H9 (cell line): ENCODE measurements at regions not wholly inside any gene's neighbourhood (a gene's known extent, or its start where the extent isn't known, plus 50 kb on each side); places are given as distances from the start of the nearest gene placed in this dataset.

Experiments used
- DNase-seq: peaks from one replicate; pipeline ENCODE4 v3.0.0-alpha.2; 2017
- H2AFZ ChIP-seq: one replicate; pipeline ENCODE4 v1.6.1; 2013; ENCODE audit warnings: mild to moderate bottlenecking, low read length, control low read depth, moderate library complexity
- H2AK5ac ChIP-seq: 2 replicates; pipeline ENCODE4 v1.6.1; 2013; ENCODE audit warnings: low read length, control low read depth, mixed read lengths; ENCODE audit not compliant: insufficient read length
- H2BK120ac ChIP-seq: one replicate; pipeline ENCODE4 v1.6.1; 2013; ENCODE audit warnings: low read depth, mild to moderate bottlenecking, low read length, control low read depth, inconsistent platforms; ENCODE audit not compliant: poor library complexity, severe bottlenecking
- H2BK12ac ChIP-seq: 2 replicates; pipeline ENCODE4 v1.6.1; 2013; ENCODE audit warnings: low read length, control low read depth, mixed read lengths, low read depth; ENCODE audit not compliant: insufficient read length
- H2BK15ac ChIP-seq: 2 replicates; pipeline ENCODE4 v1.6.1; 2013; ENCODE audit warnings: low read depth, low read length, control low read depth
- H2BK20ac ChIP-seq: one replicate; pipeline ENCODE4 v1.6.1; 2013; ENCODE audit warnings: low read depth, mild to moderate bottlenecking, low read length, control low read depth, inconsistent platforms; ENCODE audit not compliant: poor library complexity, severe bottlenecking
- H2BK5ac ChIP-seq: 2 replicates; pipeline ENCODE4 v1.6.1; 2013; ENCODE audit warnings: low read length, control low read depth, mixed read lengths; ENCODE audit not compliant: insufficient read length
- H3K14ac ChIP-seq: 2 replicates; pipeline ENCODE4 v1.6.1; 2013; ENCODE audit warnings: low read length, control low read depth; ENCODE audit not compliant: insufficient read depth
- H3K18ac ChIP-seq: 2 replicates; pipeline ENCODE4 v1.6.1; 2013; ENCODE audit warnings: low read depth, mild to moderate bottlenecking, mixed read lengths, low read length, control low read depth; ENCODE audit not compliant: insufficient read length
- H3K23ac ChIP-seq: 2 replicates; pipeline ENCODE4 v1.6.1; 2013; ENCODE audit warnings: low read length, control low read depth, mixed read lengths, low read depth; ENCODE audit not compliant: insufficient read length
- H3K23me2 ChIP-seq: 2 replicates; pipeline ENCODE4 v1.6.1; 2013; ENCODE audit warnings: low read depth, mild to moderate bottlenecking, mixed read lengths, low read length, control low read depth; ENCODE audit not compliant: insufficient read length, poor library complexity, severe bottlenecking
- H3K27ac ChIP-seq: 2 replicates; pipeline ENCODE4 v1.5.1; 2013; ENCODE audit warnings: low read length, control low read depth, mixed read lengths, low read depth; ENCODE audit not compliant: insufficient read length
- H3K27me3 ChIP-seq: 2 replicates; pipeline ENCODE4 v1.6.1; 2013; ENCODE audit warnings: low read length, control low read depth, inconsistent platforms; ENCODE audit not compliant: insufficient read depth
- H3K4ac ChIP-seq: 2 replicates; pipeline ENCODE4 v1.6.1; 2013; ENCODE audit warnings: low read depth, mild to moderate bottlenecking, control low read depth, inconsistent platforms, low read length, moderate library complexity
- H3K4me1 ChIP-seq: 2 replicates; pipeline ENCODE4 v1.6.1; 2013; ENCODE audit warnings: low read length, control low read depth, inconsistent platforms; ENCODE audit not compliant: insufficient read depth
- H3K4me2 ChIP-seq: 2 replicates; pipeline ENCODE4 v1.6.1; 2013; ENCODE audit warnings: low read length, control low read depth, mixed read lengths; ENCODE audit not compliant: insufficient read length, insufficient read depth
- H3K56ac ChIP-seq: 2 replicates; pipeline ENCODE4 v1.6.1; 2013; ENCODE audit warnings: low read depth, mild to moderate bottlenecking, mixed read lengths, low read length, control low read depth; ENCODE audit not compliant: insufficient read length
- H3K79me1 ChIP-seq: 2 replicates; pipeline ENCODE4 v1.6.1; 2013; ENCODE audit warnings: low read depth, mild to moderate bottlenecking, moderate library complexity, low read length, control low read depth, inconsistent platforms; ENCODE audit not compliant: insufficient read depth, poor library complexity, severe bottlenecking
- H3K79me2 ChIP-seq: 2 replicates; pipeline ENCODE4 v1.6.1; 2013; ENCODE audit warnings: low read length, control low read depth, inconsistent platforms; ENCODE audit not compliant: insufficient read depth
- H3K9ac ChIP-seq: 2 replicates; pipeline ENCODE4 v1.6.1; 2013; ENCODE audit warnings: low read length, control low read depth, mixed read lengths; ENCODE audit not compliant: insufficient read length; ENCODE audit errors: extremely low read depth
- H3K9me3 ChIP-seq: one replicate; pipeline ENCODE4 v1.6.1; 2013; ENCODE audit warnings: low read depth, low read length, inconsistent platforms; ENCODE audit not compliant: control insufficient read depth
- H3T11ph ChIP-seq: one replicate; pipeline ENCODE4 v1.6.1; 2013; ENCODE audit warnings: mild to moderate bottlenecking, low read length, control low read depth, inconsistent platforms
- H4K20me1 ChIP-seq: one replicate; pipeline ENCODE4 v1.6.1; 2013; ENCODE audit not compliant: control insufficient read depth, insufficient read length, insufficient read depth
- H4K5ac ChIP-seq: 2 replicates; pipeline ENCODE4 v1.6.1; 2013; ENCODE audit warnings: low read depth, mild to moderate bottlenecking, mixed read lengths, low read length, control low read depth; ENCODE audit not compliant: insufficient read length
- H4K8ac ChIP-seq: replicated peaks from 2 replicates; pipeline ENCODE4 v1.6.1; 2013; ENCODE audit warnings: low read length, control low read depth, mixed read lengths, low read depth; ENCODE audit not compliant: insufficient read length
- H4K91ac ChIP-seq: 2 replicates; pipeline ENCODE4 v1.6.1; 2013; ENCODE audit warnings: low read depth, mild to moderate bottlenecking, moderate library complexity, mixed read lengths, low read length, control low read depth; ENCODE audit not compliant: insufficient read length
- H3K27ac Mint-ChIP-seq, 3 experiments: 2 replicates in 2 of 3; 3 replicates in 1 of 3; pipeline ENCODE4 v1.8.0; 2020 to 2021; ENCODE audit warnings: mixed read lengths in 3 of 3, mild to moderate bottlenecking in 1 of 3, moderate library complexity in 1 of 3
- H3K27me3 Mint-ChIP-seq: 2 replicates; pipeline ENCODE4 v1.8.0; 2021; ENCODE audit warnings: low read depth, mild to moderate bottlenecking, moderate library complexity, mixed read lengths
- H3K36me3 Mint-ChIP-seq, 3 experiments: 2 replicates in 2 of 3; 3 replicates in 1 of 3; pipeline ENCODE4 v1.8.0; 2020 to 2021; ENCODE audit warnings: low read depth in 3 of 3, mixed read lengths in 3 of 3; ENCODE audit not compliant: insufficient read depth in 1 of 3
- H3K4me1 Mint-ChIP-seq, 2 experiments: 2 replicates each; pipeline ENCODE4 v1.8.0; 2020; ENCODE audit warnings: mixed read lengths in 2 of 2
- H3K4me3 Mint-ChIP-seq, 2 experiments: 2 replicates in 1 of 2; 3 replicates in 1 of 2; pipeline ENCODE4 v1.8.0; 2020 to 2021; ENCODE audit warnings: mild to moderate bottlenecking in 2 of 2, mixed read lengths in 2 of 2, moderate library complexity in 1 of 2
- H3K9me3 Mint-ChIP-seq, 2 experiments: 2 replicates in 1 of 2; 3 replicates in 1 of 2; pipeline ENCODE4 v1.8.0; 2020; ENCODE audit warnings: mild to moderate bottlenecking in 2 of 2, mixed read lengths in 2 of 2, moderate library complexity in 1 of 2
- WGBS: extraction: QIAGEN DNeasy Blood & Tissue Kit; methylation state at CpG from one replicate; pipeline ENCODE4 v1.1.7; 2013; ENCODE audit warnings: missing lambda C conversion rate, low lambda C conversion rate, mixed read lengths; ENCODE audit not compliant: insufficient read length; ENCODE audit errors: extremely low coverage; 5-methylcytosine and 5-hydroxymethylcytosine counted together
- TF ChIP-seq, protein P1 (sequence below): fragments of 200-600 bp; sonication (generic); conservative IDR thresholded peaks from 3 replicates; pipeline ENCODE4 v1.8.0; 2021; ENCODE audit warnings: antibody characterized with exemption, mild to moderate bottlenecking

- Histone ChIP-seq H4K5ac (no peak overlapping the region), H4K8ac (no peak overlapping the region), H2AFZ (no peak overlapping the region), H3K4ac (no peak overlapping the region), H3T11ph (no peak overlapping the region), H2BK20ac (no peak overlapping the region), H4K20me1 (no peaks in the 10 kb centered on the region), H3K23ac (no peak overlapping the region), H2BK15ac (no peak overlapping the region), H3K79me2 (no peaks in the 10 kb centered on the region), H3K23me2 (no peaks in the 10 kb centered on the region), H3K56ac (no peak overlapping the region), H3K18ac (no peak overlapping the region), H2BK120ac (no peak overlapping the region), H3K79me1 (no peaks in the 10 kb centered on the region), H3K9me3 (no peaks in the 10 kb centered on the region), H2BK12ac (no peak overlapping the region), H2BK5ac (no peak overlapping the region), H3K27me3 (no peaks in the 10 kb centered on the region), H3K27ac (no peak overlapping the region), H3K4me1 (no peaks in the 10 kb centered on the region), H3K14ac (no peak overlapping the region), H2AK5ac (no peak overlapping the region), H4K91ac (no peak overlapping the region), H3K9ac (no peak overlapping the region), H3K4me2 (no peak overlapping the region)
- H3K36me3 Mint-ChIP-seq: peaks cover 3 to 7% (median 6%) of the 10 kb centered on the region in 3 experiments; a peak in 6 of 7 replicates
- H3K9me3 Mint-ChIP-seq: peaks cover 8 to 16% of the 10 kb centered on the region in 2 experiments
- WGBS: no CpG with 5 or more reads among the region's 2 CpGs
- H3K4me3 Mint-ChIP-seq: no peak overlapping the region
- DNase-seq: no peak
- H3K27me3 Mint-ChIP-seq: no peaks in the 10 kb centered on the region; the same call in 1 of the 2 replicates
- TF ChIP-seq, protein P1, sequence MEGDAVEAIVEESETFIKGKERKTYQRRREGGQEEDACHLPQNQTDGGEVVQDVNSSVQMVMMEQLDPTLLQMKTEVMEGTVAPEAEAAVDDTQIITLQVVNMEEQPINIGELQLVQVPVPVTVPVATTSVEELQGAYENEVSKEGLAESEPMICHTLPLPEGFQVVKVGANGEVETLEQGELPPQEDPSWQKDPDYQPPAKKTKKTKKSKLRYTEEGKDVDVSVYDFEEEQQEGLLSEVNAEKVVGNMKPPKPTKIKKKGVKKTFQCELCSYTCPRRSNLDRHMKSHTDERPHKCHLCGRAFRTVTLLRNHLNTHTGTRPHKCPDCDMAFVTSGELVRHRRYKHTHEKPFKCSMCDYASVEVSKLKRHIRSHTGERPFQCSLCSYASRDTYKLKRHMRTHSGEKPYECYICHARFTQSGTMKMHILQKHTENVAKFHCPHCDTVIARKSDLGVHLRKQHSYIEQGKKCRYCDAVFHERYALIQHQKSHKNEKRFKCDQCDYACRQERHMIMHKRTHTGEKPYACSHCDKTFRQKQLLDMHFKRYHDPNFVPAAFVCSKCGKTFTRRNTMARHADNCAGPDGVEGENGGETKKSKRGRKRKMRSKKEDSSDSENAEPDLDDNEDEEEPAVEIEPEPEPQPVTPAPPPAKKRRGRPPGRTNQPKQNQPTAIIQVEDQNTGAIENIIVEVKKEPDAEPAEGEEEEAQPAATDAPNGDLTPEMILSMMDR: no peak
- H3K4me1 Mint-ChIP-seq: peaks cover 3 to 7% of the 10 kb centered on the region in 2 experiments
- H3K27ac Mint-ChIP-seq: no peak overlapping the region; a peak in 1 of 7 replicates
These were observed 54.2 kb upstream of the EPS8L3 start for GRCh38 chr1:109817881-109818270.
